Coronary artery (tissue), 2 donors: ENCODE measurements at regions not wholly inside any gene's neighbourhood (a gene's known extent, or its start where the extent isn't known, plus 50 kb on each side); places are given as distances from the start of the nearest gene placed in this dataset.

Source experiments
- DNase-seq: peaks from one replicate; pipeline ENCODE4 v3.0.0-alpha.2; 2017; ENCODE audit warnings: low spot score
- H3K27ac ChIP-seq, 2 donors: fragments of 200-600 bp; sonication (generic); one replicate each; pipeline ENCODE4 v1.5.1; 2016 to 2019
- H3K4me3 ChIP-seq: fragments of 200-600 bp; sonication (generic); 2 replicates; pipeline ENCODE4 v1.5.1; 2016; ENCODE audit warnings: mild to moderate bottlenecking, moderate library complexity
- CTCF ChIP-seq: fragments of 200-600 bp; sonication (generic); IDR thresholded peaks from one replicate; pipeline ENCODE4 v1.5.1; 2019; ENCODE audit warnings: antibody characterized with exemption

GRCh38 chr22:27344546-27344945, 457.0 kb downstream of the MN1 start:
- no peak overlapping the region for H3K4me3 ChIP-seq
- DNase-seq: no peak
- H3K27ac ChIP-seq: no peak overlapping the region
- TF ChIP-seq CTCF: no peak

GRCh38 chr22:27345691-27346090, 455.9 kb downstream of the MN1 start:
- no peak for TF ChIP-seq CTCF
- no peak overlapping the region for H3K27ac ChIP-seq
- no peak for DNase-seq
- H3K4me3 ChIP-seq: no peak overlapping the region

GRCh38 chr22:27347951-27348350, 453.6 kb downstream of the MN1 start:
- DNase-seq: no peak
- Histone ChIP-seq H3K27ac (no peak overlapping the region), H3K4me3 (no peak overlapping the region)
- TF ChIP-seq CTCF: no peak

- Histone ChIP-seq H3K27ac (no peak overlapping the region), H3K4me3 (no peak overlapping the region)
- no peak for TF ChIP-seq CTCF
These were observed 452.9 kb downstream of the MN1 start for GRCh38 chr22:27348634-27349033.

GRCh38 chr22:27349456-27349855, 452.1 kb downstream of the MN1 start:
- no peak for TF ChIP-seq CTCF
- Histone ChIP-seq H3K4me3 (no peak overlapping the region), H3K27ac (no peak overlapping the region)
- DNase-seq: no peak

More at GRCh38 chr22:27348634-27349033, 452.9 kb downstream of the MN1 start:
- no peak for DNase-seq

- no peak for TF ChIP-seq CTCF
- no peak overlapping the region for H3K27ac ChIP-seq
- no peak for DNase-seq
- H3K4me3 ChIP-seq: no peak overlapping the region
These were observed 451.2 kb downstream of the MN1 start for GRCh38 chr22:27350306-27350705.

- TF ChIP-seq CTCF: no peak
- no peak overlapping the region for H3K4me3 ChIP-seq
- no peak for DNase-seq
- H3K27ac ChIP-seq: no peak overlapping the region
These were observed 449.1 kb downstream of the MN1 start for GRCh38 chr22:27352426-27352825.
